Right lung (tissue), 2 donors: ENCODE measurements at regions not wholly inside any gene's neighbourhood (a gene's known extent, or its start where the extent isn't known, plus 50 kb on each side); places are given as distances from the start of the nearest gene placed in this dataset.

Source experiments
- DNase-seq, 2 donors: peaks; one replicate each; pipeline ENCODE4 v3.0.0-alpha.2; 2013

DNA sequence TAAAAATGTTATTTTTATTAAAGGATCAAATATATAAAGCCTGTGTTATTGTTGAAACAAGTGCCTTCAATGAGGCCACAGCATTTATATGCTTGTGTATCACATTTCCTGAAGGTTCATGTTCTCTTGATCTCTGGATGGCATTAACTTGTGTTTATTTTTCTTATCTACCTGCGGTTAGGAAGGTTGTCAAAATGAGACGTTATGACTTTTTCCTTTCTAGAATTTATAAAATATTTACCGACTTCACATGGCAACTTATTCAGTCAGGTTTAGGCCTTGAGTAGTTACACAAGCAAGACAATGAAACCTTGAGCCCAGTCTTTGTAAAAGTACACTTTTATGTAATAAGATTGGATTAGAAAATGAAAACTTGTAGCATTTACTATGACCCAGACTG lies 196.4 kb upstream of the ACVR2A start:
- no peak for DNase-seq

DNA sequence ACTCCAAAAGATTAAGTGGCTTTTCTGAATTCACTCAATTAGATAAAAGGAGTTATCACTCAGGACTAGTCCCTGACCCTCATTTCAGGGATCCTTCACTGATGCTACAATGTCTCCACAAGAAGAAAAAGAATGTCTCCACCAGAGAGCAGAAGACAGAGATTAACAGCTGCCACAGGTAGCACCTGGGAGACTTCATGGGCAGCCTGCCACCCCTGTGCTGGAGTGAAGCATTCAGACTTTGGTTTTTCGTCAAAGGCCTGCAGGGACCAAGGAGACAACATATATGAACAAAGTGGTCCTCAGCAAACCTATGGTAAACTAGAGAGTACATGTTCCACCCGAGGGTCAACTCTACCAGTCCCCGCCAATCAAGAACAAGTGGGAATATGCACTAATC lies 197.0 kb upstream of the ACVR2A start:
- no peak for DNase-seq

DNA sequence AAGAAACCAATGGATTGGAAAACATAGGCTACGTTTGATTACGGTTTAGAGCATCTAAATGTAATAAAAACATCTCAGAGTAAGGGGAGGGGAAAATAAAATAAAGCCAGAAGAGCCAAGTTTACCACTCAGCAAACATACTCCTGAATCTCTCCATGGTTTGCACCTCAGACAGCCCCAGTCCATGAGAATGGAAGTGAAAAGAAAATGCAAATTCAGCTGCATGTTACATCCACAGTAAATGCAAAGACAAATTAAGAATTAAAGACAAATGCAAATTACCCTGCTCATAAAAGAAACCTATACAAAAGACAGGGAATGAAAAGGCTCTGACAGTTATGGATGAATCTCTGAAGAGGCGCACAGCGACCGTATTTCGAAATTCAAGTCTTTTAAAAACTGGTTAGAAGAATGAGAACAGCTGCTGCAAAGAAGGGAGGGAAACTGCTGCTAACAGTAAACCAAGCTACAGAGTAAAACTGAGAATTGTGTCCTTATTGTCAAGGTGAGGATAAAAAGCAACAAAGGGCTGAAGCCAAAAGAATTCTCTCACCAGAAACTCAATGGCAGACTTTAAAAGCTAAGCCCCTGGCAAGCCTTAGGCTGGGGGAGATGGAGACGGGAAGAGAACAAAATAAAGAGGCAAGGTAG lies 197.9 kb upstream of the ACVR2A start:
- DNase-seq = no peak

DNA sequence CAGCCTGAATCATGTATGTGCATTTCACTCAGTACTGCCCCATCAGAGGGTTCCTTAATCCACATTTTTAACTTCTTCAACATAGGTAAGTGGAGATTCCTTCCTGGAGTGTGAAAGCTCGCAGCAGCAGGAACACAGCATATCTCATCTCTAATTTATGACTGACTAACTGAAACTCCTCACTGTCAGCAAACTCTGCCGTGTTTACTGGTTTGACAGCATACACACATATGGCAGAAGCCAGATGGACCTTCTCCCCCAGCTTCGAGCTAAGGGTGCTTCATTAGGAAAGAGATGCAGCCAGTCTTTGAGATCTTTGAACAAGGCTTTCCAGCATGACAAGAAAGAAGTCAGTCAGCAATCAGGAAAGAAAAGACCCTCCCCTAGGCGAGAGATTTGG lies 200.3 kb upstream of the ACVR2A start:
- no peak for DNase-seq

DNA sequence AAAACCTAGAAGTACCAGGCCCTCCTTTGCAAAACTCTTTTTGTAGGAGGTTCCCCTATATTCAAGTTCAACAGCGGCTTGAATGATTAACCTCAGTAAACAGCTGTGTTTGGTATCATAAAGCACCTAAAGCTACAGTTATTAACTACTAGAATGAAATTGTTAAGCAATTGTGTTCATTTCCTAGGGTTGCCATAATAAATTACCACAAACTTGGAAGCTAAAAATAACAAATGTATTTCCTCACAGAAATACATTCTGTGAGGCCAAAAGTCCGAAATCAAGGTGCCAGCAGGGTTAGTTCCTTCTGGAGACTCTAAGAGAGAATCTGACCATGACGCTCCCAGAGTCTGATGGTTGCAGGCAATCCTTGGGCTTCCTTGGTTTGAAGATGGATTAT lies 202.1 kb upstream of the ACVR2A start:
- DNase-seq = no peak

DNA sequence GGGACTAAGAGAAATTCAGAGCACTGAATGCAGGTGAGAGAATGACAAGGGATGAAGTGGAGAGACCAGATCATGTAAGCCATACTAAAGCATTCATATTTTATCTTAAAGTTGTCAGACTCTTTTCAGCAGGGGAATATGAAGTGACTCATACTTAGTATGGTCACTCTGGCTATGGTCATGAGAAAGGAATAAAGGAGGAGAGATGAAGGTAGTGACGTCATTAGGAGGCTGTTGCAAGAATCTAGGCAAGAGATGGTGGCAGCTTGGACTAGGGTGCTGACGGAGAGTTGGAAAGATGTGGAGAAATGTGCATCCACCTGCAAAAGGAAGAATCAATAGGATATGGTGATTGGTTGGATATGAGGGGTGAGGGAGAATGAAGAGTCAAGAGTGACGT lies 203.2 kb upstream of the ACVR2A start:
- DNase-seq = no peak

GRCh38 chr2:147639891-147640290 lies 204.9 kb upstream of the ACVR2A start:
- no peak for DNase-seq

DNA sequence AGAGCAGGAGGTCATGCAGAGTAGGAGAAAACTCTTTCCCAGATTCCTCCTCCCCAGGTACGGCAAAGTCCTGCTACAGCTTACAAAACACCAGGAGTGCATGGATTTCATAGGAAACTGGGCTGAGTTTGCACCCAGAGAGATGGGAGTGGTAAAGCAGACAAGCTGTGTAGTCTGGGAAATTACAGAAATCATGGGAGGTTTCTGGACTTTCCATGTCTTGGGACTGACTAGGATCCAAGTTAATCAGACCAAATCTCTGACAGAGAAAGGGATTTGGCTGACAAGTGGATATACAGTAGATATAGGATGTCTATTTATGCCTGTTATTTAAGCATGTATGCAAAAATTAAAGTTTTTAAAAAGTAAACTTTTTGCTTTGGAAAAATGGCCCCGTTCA lies 205.4 kb upstream of the ACVR2A start:
- no peak for DNase-seq

DNA sequence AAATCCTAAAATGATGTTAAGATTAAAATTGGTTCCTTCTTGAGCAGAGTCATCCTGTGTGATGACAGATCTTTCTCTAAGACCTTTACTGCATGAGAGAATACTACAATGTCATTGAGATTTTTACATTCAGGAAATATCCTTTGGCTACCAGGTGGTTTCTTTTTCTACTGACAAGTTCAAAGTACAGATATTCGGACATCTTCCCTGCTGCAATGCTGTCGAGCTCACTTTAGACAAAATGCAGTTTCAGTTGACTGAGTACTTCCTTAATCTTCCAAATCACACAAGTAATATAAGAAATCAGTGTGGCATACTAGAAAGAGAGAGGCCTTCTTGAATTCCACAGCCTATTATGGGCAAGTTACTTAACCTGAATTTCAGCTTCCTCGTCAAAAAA lies 207.9 kb upstream of the ACVR2A start:
- no peak for DNase-seq

- no peak for DNase-seq
Observed at GRCh38 chr2:147636238-147636882, 208.5 kb upstream of the ACVR2A start.

- no peak for DNase-seq
Observed at GRCh38 chr2:147634826-147635225, 210.0 kb upstream of the ACVR2A start.

DNA sequence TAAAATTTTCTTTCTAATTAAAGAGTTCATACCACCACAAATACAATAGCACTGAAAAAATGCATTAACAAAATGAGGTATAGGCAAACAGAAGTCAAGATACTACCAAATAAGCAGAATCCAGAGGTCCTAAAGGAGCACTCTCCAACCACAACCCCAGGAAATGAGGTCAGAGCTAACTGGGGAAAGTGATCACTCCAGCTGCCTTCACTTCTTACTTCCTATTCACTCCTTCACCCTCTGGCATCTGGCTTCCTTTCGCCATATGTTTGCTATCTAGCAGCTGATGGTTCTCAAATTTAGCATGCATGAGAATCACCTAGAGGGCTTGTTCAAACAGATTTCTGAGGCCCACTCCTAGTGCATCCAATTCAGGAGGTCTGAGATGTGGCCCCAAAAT lies 212.6 kb upstream of the ACVR2A start:
- no peak for DNase-seq

DNA sequence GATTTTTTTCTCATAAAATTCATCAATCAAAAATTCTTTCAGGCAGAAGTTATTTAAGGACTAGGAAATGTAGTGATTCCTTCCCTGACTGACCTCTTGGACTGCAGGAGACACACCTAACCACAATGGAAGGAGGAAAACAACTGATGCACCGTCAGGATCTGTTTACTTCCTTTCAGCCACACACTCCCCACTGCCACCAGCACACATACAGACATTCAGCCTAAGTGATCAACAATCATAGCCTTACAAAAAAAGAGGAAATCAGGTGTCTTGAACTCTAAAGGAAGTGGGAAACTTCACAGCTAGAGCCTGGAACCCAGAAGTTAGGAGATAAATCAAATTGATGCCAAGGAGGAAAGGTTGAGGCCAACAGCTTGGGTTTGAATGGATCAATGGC lies 213.5 kb upstream of the ACVR2A start:
- no peak for DNase-seq

DNA sequence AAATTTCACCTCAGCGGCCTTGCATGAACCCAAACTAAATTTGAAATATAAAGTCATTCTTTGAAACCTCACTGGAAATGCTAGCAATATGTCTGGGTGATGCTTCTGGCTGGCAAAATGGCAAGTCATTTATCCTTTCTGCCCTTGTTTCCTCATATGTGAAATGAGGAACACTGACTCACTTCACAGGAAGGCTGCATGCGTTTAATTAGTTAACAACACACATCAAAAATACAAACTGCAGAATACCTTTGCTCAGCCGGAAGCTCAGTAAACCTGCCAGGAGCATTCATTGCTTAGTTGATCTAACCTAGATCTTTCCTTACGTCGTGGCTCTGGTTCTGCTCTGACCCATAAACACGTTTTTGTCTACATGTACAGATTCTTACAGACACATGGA lies 214.2 kb upstream of the ACVR2A start:
- DNase-seq = no peak

DNA sequence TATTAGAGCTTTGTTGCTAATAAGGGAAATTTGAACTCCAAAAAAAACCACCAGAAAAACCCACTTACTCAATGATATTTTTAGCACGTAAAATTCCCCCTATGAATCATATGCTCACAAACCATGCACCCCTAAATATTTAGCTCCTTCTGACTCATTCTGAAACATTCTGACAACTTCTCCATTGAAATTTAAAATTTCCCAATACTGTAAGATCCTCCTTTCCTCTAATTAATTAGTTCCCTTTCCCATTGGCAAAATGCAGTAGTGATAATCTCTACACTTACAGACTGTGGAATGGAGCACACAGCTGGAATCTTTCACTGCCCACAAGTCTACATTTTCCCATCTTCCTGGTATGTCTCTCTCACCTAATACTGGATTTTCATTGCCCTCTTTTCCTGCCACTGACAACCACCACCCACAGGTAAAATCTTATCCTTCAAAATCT lies 215.8 kb upstream of the ACVR2A start:
- no peak for DNase-seq

- DNase-seq = no peak
Observed at GRCh38 chr2:147623328-147623727, 221.5 kb upstream of the ACVR2A start.

DNA sequence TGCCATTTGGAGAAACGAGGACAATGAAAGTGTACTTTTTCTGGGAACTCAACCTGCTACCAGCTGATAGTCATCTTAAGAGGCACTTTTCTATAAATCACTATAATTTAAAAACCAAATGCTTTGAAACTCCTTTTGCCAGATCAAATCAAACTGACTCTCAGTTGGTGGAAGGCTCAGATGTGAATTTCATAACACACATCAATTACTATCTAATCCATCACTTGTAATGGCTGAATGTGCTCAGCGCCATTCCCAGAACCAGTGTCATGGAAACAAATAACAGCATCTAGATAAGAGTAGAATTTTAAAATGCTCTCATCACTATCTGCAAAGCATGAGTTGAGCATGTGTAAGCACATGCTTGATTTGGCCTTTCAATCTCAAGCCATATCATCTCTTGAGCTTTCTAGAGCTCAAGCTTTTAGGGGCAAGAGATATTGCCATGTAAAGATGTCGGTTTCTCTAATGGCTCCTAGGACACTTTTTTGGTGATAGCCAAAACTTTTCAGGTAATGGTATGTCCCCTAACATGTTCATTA lies 223.1 kb upstream of the ACVR2A start:
- no peak for DNase-seq

DNA sequence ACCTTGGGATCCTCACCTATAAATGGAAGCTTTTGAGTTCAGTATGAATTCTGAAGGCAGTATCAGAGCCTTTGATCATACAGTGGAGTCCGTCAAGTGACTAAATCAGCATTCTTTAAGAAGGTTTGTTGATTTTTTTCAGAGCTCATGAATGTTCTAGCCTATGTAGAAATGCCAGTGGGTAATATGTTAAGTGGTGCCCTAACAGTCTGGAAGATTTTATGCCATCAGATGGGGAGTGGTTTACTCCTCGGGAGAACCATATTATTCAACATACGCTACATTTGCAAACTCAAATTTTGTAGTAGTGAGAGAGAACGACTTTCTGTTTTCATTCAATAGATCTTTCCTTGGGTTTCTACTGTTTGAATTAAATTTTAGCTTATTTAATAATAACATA lies 225.0 kb upstream of the ACVR2A start:
- DNase-seq = no peak

DNA sequence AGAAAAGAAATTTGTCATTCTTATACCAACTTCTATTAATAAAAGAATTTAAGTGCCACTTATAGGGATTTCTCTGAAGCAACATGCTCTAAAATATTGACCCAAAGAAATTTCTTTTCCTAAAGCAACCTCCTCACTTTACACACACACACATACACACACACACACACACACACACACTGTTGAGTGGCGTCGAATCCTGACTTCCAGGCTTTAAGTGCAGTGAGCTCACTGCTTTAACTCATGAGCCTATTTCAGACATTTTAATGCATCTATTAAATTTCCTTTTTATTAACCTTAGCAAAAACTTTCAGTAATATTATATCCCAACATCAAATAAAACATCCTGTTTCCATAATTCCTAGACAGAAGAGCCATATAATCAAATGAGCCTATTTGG lies 229.1 kb upstream of the ACVR2A start:
- no peak for DNase-seq

- DNase-seq = no peak
Observed at GRCh38 chr2:147614979-147615470, 229.8 kb upstream of the ACVR2A start.

- no peak for DNase-seq
Observed at GRCh38 chr2:147614471-147614870, 230.4 kb upstream of the ACVR2A start.

GRCh38 chr2:147610496-147611040 lies 234.3 kb upstream of the ACVR2A start:
- DNase-seq = no peak

- DNase-seq = no peak
Observed at GRCh38 chr2:147609301-147609700, 235.5 kb upstream of the ACVR2A start.
